ENCODE measurements at regions not wholly inside any gene's neighbourhood (a gene's known extent, or its start where the extent isn't known, plus 50 kb on each side); places are given as distances from the start of the nearest gene placed in this dataset.
"Not testable (repeated sequence)": the region's sequence is repeated elsewhere in the genome, so short reads cannot be mapped to it uniquely, and the experiment has no call there.

- no peak for DNase-seq
Measured at GRCh38 chr2:131584380-131584779, 56.7 kb downstream of the CCDC74A start.

GRCh38 chr2:131584940-131585339 is 57.3 kb downstream of the CCDC74A start:
- DNase-seq: no peak

- DNase-seq: no peak
Measured at GRCh38 chr2:131588152-131588873, 60.6 kb downstream of the CCDC74A start.

GRCh38 chr2:131589126-131589525 is 61.4 kb downstream of the CCDC74A start:
- not testable (repeated sequence) for DNase-seq

GRCh38 chr2:131590366-131590765 is 62.7 kb downstream of the CCDC74A start:
- DNase-seq: no peak

- no peak for DNase-seq
Measured at GRCh38 chr2:131590896-131591295, 63.2 kb downstream of the CCDC74A start.

GRCh38 chr2:131596561-131596960 is 68.9 kb downstream of the CCDC74A start:
- DNase-seq: not testable (repeated sequence)

GRCh38 chr2:131602444-131602843 is 74.8 kb downstream of the CCDC74A start:
- DNase-seq: not testable (repeated sequence)

GRCh38 chr2:131604652-131605051 is 77.0 kb downstream of the CCDC74A start:
- DNase-seq: not testable (repeated sequence)

GRCh38 chr2:131606366-131606765 is 78.7 kb downstream of the CCDC74A start:
- DNase-seq: not testable (repeated sequence)

GRCh38 chr2:131607056-131607455 is 79.4 kb downstream of the CCDC74A start:
- not testable (repeated sequence) for DNase-seq

GRCh38 chr2:131614539-131614938 is 86.9 kb downstream of the CCDC74A start:
- DNase-seq: not testable (repeated sequence)

GRCh38 chr2:131618320-131618719 is 90.6 kb downstream of the CCDC74A start:
- not testable (repeated sequence) for DNase-seq

- DNase-seq: not testable (repeated sequence)
Measured at GRCh38 chr2:131622874-131623273, 95.2 kb downstream of the CCDC74A start.

- not testable (repeated sequence) for DNase-seq
Measured at GRCh38 chr2:131626011-131626410, 98.3 kb downstream of the CCDC74A start.

- not testable (repeated sequence) for DNase-seq
Measured at GRCh38 chr2:131626565-131626964, 98.9 kb downstream of the CCDC74A start.

- not testable (repeated sequence) for DNase-seq
Measured at GRCh38 chr2:131627777-131628176, 100.1 kb downstream of the CCDC74A start.

- DNase-seq: not testable (repeated sequence)
Measured at GRCh38 chr2:131631648-131632047, 104.0 kb downstream of the CCDC74A start.

GRCh38 chr2:131633405-131633804 is 105.7 kb downstream of the CCDC74A start:
- not testable (repeated sequence) for DNase-seq

- not testable (repeated sequence) for DNase-seq
Measured at GRCh38 chr2:131633827-131634695, 106.4 kb downstream of the CCDC74A start.

GRCh38 chr2:131635611-131636010 is 107.9 kb downstream of the CCDC74A start:
- no peak for DNase-seq

GRCh38 chr2:131636704-131637308 is 109.1 kb downstream of the CCDC74A start:
- not testable (repeated sequence) for DNase-seq

- DNase-seq: not testable (repeated sequence)
Measured at GRCh38 chr2:131639001-131639620, 111.4 kb downstream of the CCDC74A start.

All from activated CD4-positive, alpha-beta T cell treated with anti-CD3 and anti-CD28 coated beads for 1 hour (primary cell).